H1 (cell line): ENCODE measurements at regions not wholly inside any gene's neighbourhood (a gene's known extent, or its start where the extent isn't known, plus 50 kb on each side); places are given as distances from the start of the nearest gene placed in this dataset.

Experiments used
- CHD1 ChIP-seq: IDR thresholded peaks from 2 replicates; pipeline ENCODE4 v1.6.1; 2012; ENCODE audit warnings: low read depth, low read length, improper control_type of control experiment
- RAD21 ChIP-seq, 2 experiments: IDR thresholded peaks in 1 of 2; conservative IDR thresholded peaks in 1 of 2; 2 replicates each; pipeline ENCODE4 v1.6.1; 2011; ENCODE audit warnings: low read depth in 2 of 2, low read length in 2 of 2, improper control_type of control experiment in 1 of 2, inconsistent platforms in 1 of 2, mild to moderate bottlenecking in 1 of 2, moderate library complexity in 1 of 2

GRCh38 chr7:84829719-84830118 lies 357.1 kb downstream of the SEMA3D start:
- no peak for TF ChIP-seq CHD1
- no peak for TF ChIP-seq RAD21 (IDR thresholded peaks at IDR 0.05 in 1 of 2, conservative IDR thresholded peaks at IDR 0.05 in 1 of 2; ENCODE audit: low read depth in 2 of 2, low read length in 2 of 2)
